Heart left ventricle (tissue), 16 donors: ENCODE measurements at regions not wholly inside any gene's neighbourhood (a gene's known extent, or its start where the extent isn't known, plus 50 kb on each side); places are given as distances from the start of the nearest gene placed in this dataset.
A peak's percentile ranks its signal among the peaks of the same experiment; 100 is the strongest.

Source experiments
- ATAC-seq, 4 donors: fragments of 200-7000 bp; cut with Tn5 transposase; one replicate each; pipeline ENCODE4 v1.9.1; 2020 to 2022; ENCODE audit warnings: moderate library complexity in 4 of 4, mild to moderate bottlenecking in 3 of 4, moderate number of reproducible peaks in 1 of 4
- DNase-seq, 5 donors: peaks; one replicate each; pipeline ENCODE4 v3.0.0-alpha.2; 2020
- H3K27ac ChIP-seq, 12 donors: fragments of 200-600 bp; sonication (generic) in 4 of 12; one replicate each; pipeline versions ENCODE4 v1.5.0 to v1.8.0; 2016 to 2022; ENCODE audit warnings: mild to moderate bottlenecking in 2 of 12
- H3K27me3 ChIP-seq, 9 donors: fragments of 200-600 bp; sonication (generic) in 2 of 9; one replicate each; pipeline versions ENCODE4 v1.5.1 to v1.8.0; 2016 to 2022; ENCODE audit warnings: mild to moderate bottlenecking in 3 of 9
- H3K36me3 ChIP-seq, 9 donors: fragments of 200-600 bp; sonication (generic) in 2 of 9; one replicate each; pipeline versions ENCODE4 v1.5.0 to v1.8.0; 2018 to 2022; ENCODE audit warnings: mild to moderate bottlenecking in 2 of 9
- H3K4me1 ChIP-seq, 12 donors: fragments of 200-600 bp; sonication (generic) in 4 of 12; one replicate each; pipeline versions ENCODE4 v1.5.0 to v1.8.0; 2016 to 2022; ENCODE audit warnings: mild to moderate bottlenecking in 3 of 12
- H3K4me3 ChIP-seq, 12 donors: fragments of 200-600 bp; sonication (generic) in 4 of 12; one replicate each; pipeline versions ENCODE4 v1.5.0 to v1.8.0; 2017 to 2022; ENCODE audit warnings: mild to moderate bottlenecking in 9 of 12, moderate library complexity in 4 of 12
- H3K9me3 ChIP-seq, 12 donors: fragments of 200-600 bp; sonication (generic) in 4 of 12; one replicate each; pipeline versions ENCODE4 v1.5.0 to v1.8.0; 2016 to 2022; ENCODE audit warnings: mild to moderate bottlenecking in 1 of 12
- POLR2A ChIP-seq, 2 donors: fragments of 450-650 bp; IDR thresholded peaks; one replicate each; pipeline ENCODE4 v1.6.1; 2017; ENCODE audit warnings: antibody characterized with exemption in 2 of 2, mild to moderate bottlenecking in 2 of 2, moderate library complexity in 2 of 2
- WGBS, 4 donors: extraction: QIAGEN DNeasy Blood & Tissue Kit in 2 of 4; methylation state at CpG; one replicate each; pipeline versions ENCODE4 v1.1.5 to v1.1.7; 2013 to 2018; 5-methylcytosine and 5-hydroxymethylcytosine counted together
- intact Hi-C, 10 donors: fragments of 100-400 bp; cut with DNase I; formaldehyde crosslinking; loops; one replicate each; pipeline versions ENCODE4 v1.11.1 to v1.14.2; 2022
- TF ChIP-seq, protein P1 (sequence below), 12 donors: fragments of 200-600 bp; sonication (generic) in 4 of 12; IDR thresholded peaks; one replicate each; pipeline versions ENCODE4 v1.5.0 to v1.8.0; 2018 to 2022; ENCODE audit warnings: antibody characterized with exemption in 12 of 12, mild to moderate bottlenecking in 5 of 12
- donor health status: ischemic (EF 13 %, LVEDD 7.1; RV severe dilation, severe dysfunction).
- donor health status: healthy with polysubstance abuse.
- donor health status: DM: no; HTN: yes; CAD: no.
- donor health status: DM: no; HTN: no; CAD: no.
- donor health status: ischemic (EF 25% LVEDD 6.9; RV normal size, moderate dysfunction).
- donor health status: ischemic (EF 25% LVEDD 5.7; RV mildly dilated, moderate dysfunction).
- donor health status: healthy.
- donor health status: DM: yes; HTN: yes; CAD: no.
- donor health status: ischemic (EF 35%, LVEDD 5.7; RV mildly dilated, moderate dysfunction).
- donor health status: nonischemic (EF 11% LVEDD 7.7; RV severe dilation, severe dysfunction).
- donor health status: DM: yes; HTN: yes; CAD: no.
- donor health status: PGD.
- donor health status: ischemic (EF 29% LVEDD 5.4; RV normal size, mild dysfunction).
- donor health status: nonischemic (EF 23%, LVEDD 6.1; RV moderate dilation, normal function).

DNA sequence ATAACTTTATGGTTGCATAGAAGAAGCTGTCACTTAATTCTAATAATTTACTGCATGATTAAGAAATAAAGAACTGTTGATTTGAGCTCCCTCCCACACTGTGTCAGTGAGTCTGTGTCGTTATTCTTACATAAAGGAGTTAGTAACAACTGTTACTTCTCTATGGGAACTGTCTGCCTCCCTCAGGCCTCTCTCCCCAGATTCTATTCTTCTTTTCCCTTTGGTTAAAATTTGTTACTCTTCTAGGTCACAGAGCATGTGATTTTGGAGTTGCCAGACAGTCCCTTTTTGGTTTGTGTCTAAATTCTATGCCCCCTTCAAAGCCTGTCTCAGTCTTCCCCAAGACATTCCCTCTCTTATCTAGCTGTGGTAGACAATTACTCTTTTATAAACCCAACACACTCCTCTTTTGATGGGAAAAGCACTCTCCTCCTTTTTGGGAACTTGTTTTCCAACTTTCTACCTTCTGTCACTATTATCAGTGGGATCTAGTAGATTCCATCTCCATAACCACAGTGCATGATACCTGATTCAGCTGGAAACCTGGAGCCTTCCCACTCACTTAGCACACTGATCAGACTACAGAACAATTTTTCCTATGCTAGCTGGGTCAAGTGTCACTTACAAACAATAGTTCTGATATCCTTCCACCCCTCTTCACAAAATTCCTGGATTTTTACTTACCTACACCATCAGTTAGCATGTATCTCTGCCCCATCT lies 422.1 kb upstream of the TGFBR2 start:
- H3K27me3 ChIP-seq, result no peaks in the 10 kb centered on the region
- H3K4me3 ChIP-seq, result no peak overlapping the region
- no peak overlapping the region for H3K27ac ChIP-seq
- ATAC-seq, result no peak
- no peak for TF ChIP-seq POLR2A (IDR thresholded peaks at IDR 0.05)
- TF ChIP-seq, protein P1, sequence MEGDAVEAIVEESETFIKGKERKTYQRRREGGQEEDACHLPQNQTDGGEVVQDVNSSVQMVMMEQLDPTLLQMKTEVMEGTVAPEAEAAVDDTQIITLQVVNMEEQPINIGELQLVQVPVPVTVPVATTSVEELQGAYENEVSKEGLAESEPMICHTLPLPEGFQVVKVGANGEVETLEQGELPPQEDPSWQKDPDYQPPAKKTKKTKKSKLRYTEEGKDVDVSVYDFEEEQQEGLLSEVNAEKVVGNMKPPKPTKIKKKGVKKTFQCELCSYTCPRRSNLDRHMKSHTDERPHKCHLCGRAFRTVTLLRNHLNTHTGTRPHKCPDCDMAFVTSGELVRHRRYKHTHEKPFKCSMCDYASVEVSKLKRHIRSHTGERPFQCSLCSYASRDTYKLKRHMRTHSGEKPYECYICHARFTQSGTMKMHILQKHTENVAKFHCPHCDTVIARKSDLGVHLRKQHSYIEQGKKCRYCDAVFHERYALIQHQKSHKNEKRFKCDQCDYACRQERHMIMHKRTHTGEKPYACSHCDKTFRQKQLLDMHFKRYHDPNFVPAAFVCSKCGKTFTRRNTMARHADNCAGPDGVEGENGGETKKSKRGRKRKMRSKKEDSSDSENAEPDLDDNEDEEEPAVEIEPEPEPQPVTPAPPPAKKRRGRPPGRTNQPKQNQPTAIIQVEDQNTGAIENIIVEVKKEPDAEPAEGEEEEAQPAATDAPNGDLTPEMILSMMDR (IDR thresholded peaks at IDR 0.05), result no peak
- no peak for DNase-seq
- no peaks in the 10 kb centered on the region for H3K36me3 ChIP-seq
- H3K9me3 ChIP-seq, result no peaks in the 10 kb centered on the region
- intact Hi-C loops, result loop anchor here in 2 of 10 donors (5.0 to 10.0 kb wide), 2 partner anchors 49 to 52 kb away; no protein-coding TSS in a partner anchor
- WGBS, 4 donors, result 64 to 89% (median 72%) methylated on average over 1 of the region's 1 CpG
- peaks cover 0 to 28% (median 0%) of the 10 kb centered on the region in 12 donors for H3K4me1 ChIP-seq

DNA sequence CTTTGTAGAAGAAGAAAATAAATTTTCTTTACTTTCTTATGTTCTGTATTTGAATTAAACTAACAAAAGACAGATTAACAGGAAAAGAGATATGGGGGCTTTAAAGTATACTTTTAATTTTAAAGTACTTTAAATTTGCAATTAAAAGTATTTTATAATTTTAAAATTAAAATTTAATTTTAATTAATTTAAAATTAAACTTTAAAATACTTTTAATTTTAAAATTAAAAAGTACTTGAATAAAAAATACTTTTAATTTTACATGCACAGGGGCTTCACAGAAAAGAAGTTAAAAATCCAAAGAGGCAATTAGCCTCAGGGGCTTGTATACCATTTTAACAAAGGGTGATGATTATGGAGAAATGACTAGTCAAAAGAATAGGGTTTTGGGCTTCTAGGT lies 420.5 kb upstream of the TGFBR2 start:
- no peak for ATAC-seq

DNA sequence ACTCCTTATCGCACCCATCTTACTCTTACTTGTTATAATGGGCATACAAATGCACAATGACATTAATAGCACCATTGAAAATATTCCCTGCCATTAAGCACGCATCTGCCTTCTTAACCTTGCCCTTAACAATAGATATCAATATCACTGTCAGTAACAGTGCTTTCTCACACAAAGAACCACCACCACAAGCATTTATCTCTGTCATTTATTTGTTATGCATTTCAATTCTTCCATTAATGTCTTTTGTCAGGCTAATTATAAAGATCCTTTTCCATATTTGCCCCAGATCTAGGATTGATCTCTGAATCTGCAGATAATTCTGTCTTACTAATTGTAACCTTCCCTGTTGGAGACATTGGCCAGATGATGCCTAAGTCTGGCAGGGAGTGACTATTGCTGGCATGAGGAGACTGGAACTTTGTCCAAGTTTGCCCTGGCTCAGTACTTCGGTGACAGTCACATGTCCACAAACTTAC lies 419.6 kb upstream of the TGFBR2 start:
- Histone ChIP-seq H3K4me3 (no peak overlapping the region), H3K36me3 (no peaks in the 10 kb centered on the region), H3K27me3 (no peaks in the 10 kb centered on the region), H3K9me3 (no peaks in the 10 kb centered on the region), H3K4me1 (peaks cover 0 to 29% (median 3%) of the 10 kb centered on the region in 12 donors), H3K27ac (peak overlapping the region in 1 of 12 donors; percentile 26)
- WGBS, 4 donors, result 29 to 74% (median 64%) methylated on average over 3 of the region's 3 CpGs
- ATAC-seq, result peak; percentile 89 to 94 (median 92)
- peak in 4 of 5 donors; percentile 37 to 57 (median 40) for DNase-seq
- no peak for TF ChIP-seq POLR2A (IDR thresholded peaks at IDR 0.05)
- TF ChIP-seq, protein P1 (IDR thresholded peaks at IDR 0.05), result no peak
- intact Hi-C loops, result loop anchor here in 1 of 10 donors (10.0 kb wide), 1 partner anchor 52 kb away; no protein-coding TSS in a partner anchor

More for the DNA sequence above, 420.5 kb upstream of the TGFBR2 start:
- Histone ChIP-seq H3K27ac (no peak overlapping the region), H3K9me3 (no peaks in the 10 kb centered on the region), H3K4me3 (no peak overlapping the region), H3K27me3 (no peaks in the 10 kb centered on the region), H3K4me1 (peaks cover 0 to 29% (median 0%) of the 10 kb centered on the region in 12 donors), H3K36me3 (no peaks in the 10 kb centered on the region)
- intact Hi-C loops, result loop anchor here in 1 of 10 donors (10.0 kb wide), 1 partner anchor 51 kb away; no protein-coding TSS in a partner anchor
- DNase-seq, result no peak
- TF ChIP-seq, protein P1 (IDR thresholded peaks at IDR 0.05), result no peak
- no peak for TF ChIP-seq POLR2A (IDR thresholded peaks at IDR 0.05)

DNA sequence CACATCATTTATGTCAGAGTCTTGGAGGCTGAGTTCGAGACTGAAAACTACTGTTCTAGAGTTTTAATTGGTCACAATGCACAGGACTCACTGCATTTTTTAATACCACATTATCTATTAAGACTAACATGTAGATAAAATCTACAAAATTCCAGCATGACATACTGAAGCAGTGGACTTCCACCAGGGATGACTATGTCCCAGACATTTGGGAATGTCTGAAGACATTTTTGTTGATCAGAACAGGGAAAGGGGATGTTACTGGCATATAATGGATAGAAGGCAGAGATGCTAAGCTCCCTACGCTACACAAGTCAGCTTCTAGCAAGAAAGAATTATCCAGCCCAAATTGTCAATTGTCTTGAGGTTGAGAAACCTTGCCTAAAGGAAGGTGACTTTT lies 419.0 kb upstream of the TGFBR2 start:
- WGBS, 4 donors, result 84 to 94% (median 93%) methylated on average over 2 of the region's 2 CpGs
- Histone ChIP-seq H3K9me3 (no peaks in the 10 kb centered on the region), H3K4me3 (no peak overlapping the region), H3K4me1 (peaks cover 0 to 33% (median 5%) of the 10 kb centered on the region in 12 donors), H3K27ac (peak overlapping the region in 5 of 12 donors; percentile 11 to 50 (median 19)), H3K27me3 (no peaks in the 10 kb centered on the region), H3K36me3 (no peaks in the 10 kb centered on the region)
- ATAC-seq (no peak), DNase-seq (no peak)
- TF ChIP-seq POLR2A (IDR thresholded peaks at IDR 0.05), result no peak
- TF ChIP-seq, protein P1 (IDR thresholded peaks at IDR 0.05), result no peak
- intact Hi-C loops, result loop anchor here in 1 of 10 donors (10.0 kb wide), 1 partner anchor 53 kb away; no protein-coding TSS in a partner anchor
